ENCODE measurements at regions not wholly inside any gene's neighbourhood (a gene's known extent, or its start where the extent isn't known, plus 50 kb on each side); places are given as distances from the start of the nearest gene placed in this dataset.

DNA sequence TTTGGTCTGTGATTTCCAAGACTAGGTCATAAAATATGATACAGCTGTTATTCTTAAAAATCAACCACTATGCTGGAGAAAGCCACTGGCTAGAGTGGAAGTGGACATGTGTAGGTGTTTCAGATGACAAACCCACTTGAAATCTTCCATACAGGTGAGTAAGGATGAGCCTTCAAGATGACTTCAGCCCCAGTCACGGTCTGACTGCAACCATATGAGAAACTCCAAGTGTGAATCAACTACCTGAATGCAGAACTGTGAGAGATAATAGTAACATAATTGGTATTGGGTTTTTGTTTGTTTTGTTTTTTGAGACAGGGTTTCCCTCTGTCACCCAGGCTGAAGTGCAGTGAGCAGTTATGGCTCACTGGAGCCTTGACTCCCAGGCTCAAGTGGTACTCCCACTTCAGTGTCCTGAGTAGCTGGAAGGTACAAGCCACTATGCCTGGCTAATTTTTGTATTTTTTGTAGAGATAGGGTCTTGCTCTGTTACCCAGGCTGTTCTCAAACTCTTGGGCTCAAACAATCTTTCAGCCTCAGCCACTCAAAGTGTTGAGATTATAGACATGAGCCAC lies 273.3 kb upstream of the LRIG3 start:
- no peak for DNase-seq (ENCODE audit: low spot score)
- Histone ChIP-seq H3K9me2 (ENCODE audit: insufficient read depth, low read length) (no peaks in the 10 kb centered on the region), H3K9me3 (ENCODE audit: low read length) (no peaks in the 10 kb centered on the region), H3K4me2 (ENCODE audit: low read length) (no peak overlapping the region), H3K4me1 (ENCODE audit: insufficient read depth, low read length, poor library complexity, severe bottlenecking) (no peaks in the 10 kb centered on the region), H3K79me2 (ENCODE audit: insufficient read depth, low read depth, low read length) (no peaks in the 10 kb centered on the region), H2AFZ (ENCODE audit: low read length) (no peak overlapping the region), H3K4me3 (ENCODE audit: low read depth, low read length, poor library complexity, severe bottlenecking) (no peak overlapping the region), H4K20me1 (ENCODE audit: insufficient read depth, low read length) (no peaks in the 10 kb centered on the region), H3K27ac (ENCODE audit: low read depth, low read length, poor library complexity, severe bottlenecking) (no peak overlapping the region), H3K36me3 (ENCODE audit: insufficient read depth, low read length) (no peaks in the 10 kb centered on the region)
- ChIA-PET CTCF (ENCODE audit: unreplicated experiment) (no interaction called here), POLR2A (no interaction called here)
- intact Hi-C loops (cut with micrococcal nuclease; ENCODE audit: unreplicated experiment), result no loop called here
- no TSS peak for BruUV-seq (replicated peaks)
- no peak for TF ChIP-seq CTCF (conservative IDR thresholded peaks at IDR 0.05; ENCODE audit: low read length)
- no peak for TF ChIP-seq EZH2phosphoT487 (IDR thresholded peaks at IDR 0.05; ENCODE audit: borderline replicate concordance, low read depth, low read length)

- Histone ChIP-seq H4K20me1 (ENCODE audit: insufficient read depth, low read length) (no peaks in the 10 kb centered on the region), H3K4me2 (ENCODE audit: low read length) (no peak overlapping the region), H3K9me3 (ENCODE audit: low read length) (no peaks in the 10 kb centered on the region), H3K27ac (ENCODE audit: low read depth, low read length, poor library complexity, severe bottlenecking) (no peak overlapping the region), H2AFZ (ENCODE audit: low read length) (no peak overlapping the region), H3K79me2 (ENCODE audit: insufficient read depth, low read depth, low read length) (no peaks in the 10 kb centered on the region), H3K4me1 (ENCODE audit: insufficient read depth, low read length, poor library complexity, severe bottlenecking) (no peaks in the 10 kb centered on the region), H3K36me3 (ENCODE audit: insufficient read depth, low read length) (no peaks in the 10 kb centered on the region), H3K9me2 (ENCODE audit: insufficient read depth, low read length) (no peaks in the 10 kb centered on the region), H3K4me3 (ENCODE audit: low read depth, low read length, poor library complexity, severe bottlenecking) (no peak overlapping the region)
- CTCF ChIA-PET (ENCODE audit: unreplicated experiment), result no interaction called here
- intact Hi-C loops (cut with micrococcal nuclease; ENCODE audit: unreplicated experiment), result no loop called here
- no peak for DNase-seq (ENCODE audit: low spot score)
- no peak for TF ChIP-seq CTCF (conservative IDR thresholded peaks at IDR 0.05; ENCODE audit: low read length)
- POLR2A ChIA-PET, result interaction anchor here (0.7 to 0.9 kb wide), 2 partner anchors 100 to 378 kb away, joined by 3 to 6 read pairs; no protein-coding TSS in a partner anchor
- no TSS peak for BruUV-seq (replicated peaks)
These were observed 271.1 kb upstream of the LRIG3 start for GRCh38 chr12:59191372-59191771.

DNA sequence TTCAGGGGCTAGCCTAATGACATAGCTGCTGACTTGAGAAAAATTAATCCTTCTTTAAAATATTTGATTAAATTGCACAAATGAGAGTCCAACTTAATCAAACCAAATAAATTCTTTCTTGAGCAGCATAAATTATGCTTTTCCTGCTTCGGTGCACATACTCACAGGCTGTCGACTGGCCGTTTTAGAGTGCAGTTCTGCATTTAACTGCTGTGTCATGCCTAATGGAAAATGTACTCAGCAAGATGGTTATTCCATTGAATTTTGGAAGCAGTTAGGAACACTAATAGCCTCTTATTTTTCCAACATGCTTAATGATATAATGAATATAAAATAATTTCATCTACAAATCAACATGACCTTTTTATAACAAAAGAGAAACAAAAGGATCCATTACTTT lies 266.1 kb upstream of the LRIG3 start:
- intact Hi-C loops (cut with micrococcal nuclease; ENCODE audit: unreplicated experiment), result no loop called here
- Histone ChIP-seq H3K9me3 (ENCODE audit: low read length) (no peaks in the 10 kb centered on the region), H3K27ac (ENCODE audit: low read depth, low read length, poor library complexity, severe bottlenecking) (no peak overlapping the region), H4K20me1 (ENCODE audit: insufficient read depth, low read length) (no peaks in the 10 kb centered on the region), H3K4me3 (ENCODE audit: low read depth, low read length, poor library complexity, severe bottlenecking) (no peak overlapping the region), H3K9me2 (ENCODE audit: insufficient read depth, low read length) (no peaks in the 10 kb centered on the region), H3K4me1 (ENCODE audit: insufficient read depth, low read length, poor library complexity, severe bottlenecking) (no peaks in the 10 kb centered on the region), H3K79me2 (ENCODE audit: insufficient read depth, low read depth, low read length) (no peaks in the 10 kb centered on the region), H2AFZ (ENCODE audit: low read length) (no peak overlapping the region), H3K4me2 (ENCODE audit: low read length) (no peak overlapping the region), H3K36me3 (ENCODE audit: insufficient read depth, low read length) (no peaks in the 10 kb centered on the region)
- TF ChIP-seq CTCF (conservative IDR thresholded peaks at IDR 0.05; ENCODE audit: low read length) (no peak), EZH2phosphoT487 (IDR thresholded peaks at IDR 0.05; ENCODE audit: borderline replicate concordance, low read depth, low read length) (no peak)
- DNase-seq (ENCODE audit: low spot score), result no peak
- no TSS peak for BruUV-seq (replicated peaks)
- ChIA-PET POLR2A (interaction anchor here (0.6 kb wide), 1 partner anchor 773 kb away, joined by 3 read pairs; no protein-coding TSS in a partner anchor), CTCF (ENCODE audit: unreplicated experiment) (no interaction called here)
